ENCODE measurements at regions not wholly inside any gene's neighbourhood (a gene's known extent, or its start where the extent isn't known, plus 50 kb on each side); places are given as distances from the start of the nearest gene placed in this dataset.

DNA sequence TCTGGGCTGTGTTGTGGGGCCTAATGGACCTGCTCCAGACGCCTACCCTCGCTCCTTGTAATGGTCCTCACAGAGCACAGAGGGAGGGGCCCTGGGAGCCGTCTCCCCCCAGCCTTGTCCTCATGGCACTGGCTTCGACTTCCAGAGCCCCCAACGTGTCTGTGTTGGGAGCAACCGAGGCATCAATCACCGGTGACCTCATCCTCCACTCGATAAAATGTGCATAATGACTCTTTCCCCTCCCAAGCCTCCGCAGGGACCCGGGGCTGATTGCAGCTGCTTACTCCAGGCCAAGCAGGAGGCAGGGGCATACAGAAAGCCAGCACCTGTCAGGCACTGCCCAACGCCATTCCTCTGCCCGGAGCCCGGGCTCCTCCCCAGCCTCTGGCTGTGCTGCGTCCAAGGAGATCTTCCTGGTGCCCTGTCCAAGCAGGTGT, 271.7 kb downstream of the NDUFA10 start:
- no peak for TF ChIP-seq POLR2AphosphoS5 (IDR thresholded peaks at IDR 0.05; ENCODE audit: insufficient read depth, low read depth, low read length)
- TF ChIP-seq JUN (IDR thresholded peaks at IDR 0.05; ENCODE audit: borderline replicate concordance, insufficient read depth, insufficient read length, low read depth): no peak
- TF ChIP-seq, protein P1, sequence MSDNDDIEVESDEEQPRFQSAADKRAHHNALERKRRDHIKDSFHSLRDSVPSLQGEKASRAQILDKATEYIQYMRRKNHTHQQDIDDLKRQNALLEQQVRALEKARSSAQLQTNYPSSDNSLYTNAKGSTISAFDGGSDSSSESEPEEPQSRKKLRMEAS (IDR thresholded peaks at IDR 0.05; ENCODE audit: insufficient read depth, insufficient read length): no peak
- no peak for TF ChIP-seq EZH2 (IDR thresholded peaks at IDR 0.05; ENCODE audit: borderline replicate concordance, low read depth, low read length, severe bottlenecking)
- no peak for TF ChIP-seq CTCF (IDR thresholded peaks at IDR 0.05; ENCODE audit: extremely low read depth in 1 of 2, insufficient read depth in 1 of 2, low read depth in 1 of 2, low read length in 2 of 2)
- no peak for TF ChIP-seq GATA2 (IDR thresholded peaks at IDR 0.05; ENCODE audit: insufficient read depth, insufficient read length, low read depth, low read length)
- TF ChIP-seq MYC (IDR thresholded peaks at IDR 0.05; ENCODE audit: low read depth, low read length): no peak
- TF ChIP-seq POLR2A (IDR thresholded peaks at IDR 0.05; ENCODE audit: low read depth, low read length): no peak
- TF ChIP-seq FOS (IDR thresholded peaks at IDR 0.05; ENCODE audit: borderline replicate concordance, insufficient read depth, low read length): no peak
- dilution Hi-C loops (cut with MboI; ENCODE audit: extremely low pct_ligation_motif_present, low sequenced_read_pairs): no loop called here
- no peak overlapping the region for H3K4me2 ChIP-seq (ENCODE audit: insufficient read depth, low read length)
- no peak for FAIRE-seq
- ChIA-PET CTCF (no interaction called here), POLR2A (no interaction called here)
- no peak overlapping the region for H3K27ac ChIP-seq (ENCODE audit: insufficient read depth, low read depth, low read length)
- no peaks in the 10 kb centered on the region for H3K79me2 ChIP-seq (ENCODE audit: control insufficient read depth, insufficient read depth, low read length)
- no peak overlapping the region for H3K4me3 ChIP-seq (replicated peaks in 1 of 3; ENCODE audit: insufficient read depth in 1 of 3, low read depth in 1 of 3, low read length in 3 of 3)
- H4K20me1 ChIP-seq (replicated peaks; ENCODE audit: control insufficient read depth, extremely low read depth, insufficient read depth, low read length): no peaks in the 10 kb centered on the region
- H3K9me1 ChIP-seq (replicated peaks; ENCODE audit: control insufficient read depth, extremely low read depth, insufficient read depth, low read length): no peaks in the 10 kb centered on the region
- DNase-seq (ENCODE audit: low read depth, low spot score): no peak
- no peaks in the 10 kb centered on the region for H3K4me1 ChIP-seq (ENCODE audit: control insufficient read depth, extremely low read depth, insufficient read depth, low read length)
- H3K36me3 ChIP-seq (ENCODE audit: control insufficient read depth in 2 of 2, extremely low read depth in 1 of 2, insufficient read depth in 2 of 2, low read length in 2 of 2): no peaks in the 10 kb centered on the region
- H2AFZ ChIP-seq (ENCODE audit: low read depth, low read length): no peak overlapping the region
- intact Hi-C loops (cut with micrococcal nuclease): no loop called here
- no peak overlapping the region for H3K9ac ChIP-seq (replicated peaks; ENCODE audit: extremely low read depth, insufficient read depth, low read length)
- BruUV-seq (replicated peaks): no TSS peak
- no peaks in the 10 kb centered on the region for H3K9me3 ChIP-seq (replicated peaks; ENCODE audit: control insufficient read depth, insufficient read depth, low read length)
- no peaks in the 10 kb centered on the region for H3K27me3 ChIP-seq (ENCODE audit: control insufficient read depth in 2 of 2, insufficient read depth in 2 of 2, low read length in 2 of 2)
